ENCODE measurements at regions not wholly inside any gene's neighbourhood (a gene's known extent, or its start where the extent isn't known, plus 50 kb on each side); places are given as distances from the start of the nearest gene placed in this dataset.

- TF ChIP-seq POLR2A (IDR thresholded peaks at IDR 0.05) (no peak), EP300 (IDR thresholded peaks at IDR 0.05) (no peak)
- TF ChIP-seq, protein P1, sequence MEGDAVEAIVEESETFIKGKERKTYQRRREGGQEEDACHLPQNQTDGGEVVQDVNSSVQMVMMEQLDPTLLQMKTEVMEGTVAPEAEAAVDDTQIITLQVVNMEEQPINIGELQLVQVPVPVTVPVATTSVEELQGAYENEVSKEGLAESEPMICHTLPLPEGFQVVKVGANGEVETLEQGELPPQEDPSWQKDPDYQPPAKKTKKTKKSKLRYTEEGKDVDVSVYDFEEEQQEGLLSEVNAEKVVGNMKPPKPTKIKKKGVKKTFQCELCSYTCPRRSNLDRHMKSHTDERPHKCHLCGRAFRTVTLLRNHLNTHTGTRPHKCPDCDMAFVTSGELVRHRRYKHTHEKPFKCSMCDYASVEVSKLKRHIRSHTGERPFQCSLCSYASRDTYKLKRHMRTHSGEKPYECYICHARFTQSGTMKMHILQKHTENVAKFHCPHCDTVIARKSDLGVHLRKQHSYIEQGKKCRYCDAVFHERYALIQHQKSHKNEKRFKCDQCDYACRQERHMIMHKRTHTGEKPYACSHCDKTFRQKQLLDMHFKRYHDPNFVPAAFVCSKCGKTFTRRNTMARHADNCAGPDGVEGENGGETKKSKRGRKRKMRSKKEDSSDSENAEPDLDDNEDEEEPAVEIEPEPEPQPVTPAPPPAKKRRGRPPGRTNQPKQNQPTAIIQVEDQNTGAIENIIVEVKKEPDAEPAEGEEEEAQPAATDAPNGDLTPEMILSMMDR (IDR thresholded peaks at IDR 0.05) = no peak
These were observed 162.7 kb downstream of the SYK start for GRCh38 chr9:90964101-90965020.
